AG04449 (cell line): ENCODE measurements at regions not wholly inside any gene's neighbourhood (a gene's known extent, or its start where the extent isn't known, plus 50 kb on each side); places are given as distances from the start of the nearest gene placed in this dataset.

Experiments used
- CTCF ChIA-PET: fragments of 350-600 bp; formaldehyde crosslinking; extraction: SDS; loops from one replicate; lab custom pipeline; 2021; ENCODE audit warnings: antibody characterized with exemption; lab: Yijun Ruan, JAX
- POLR2A ChIA-PET: fragments of 400-600, 350-600 bp; formaldehyde crosslinking; extraction: SDS; loops from one replicate; lab custom pipeline; 2020; ENCODE audit warnings: antibody characterized with exemption, inconsistent platforms; lab: Yijun Ruan, JAX
- DNase-seq: peaks from one replicate; pipeline ENCODE4 v3.0.0-alpha.2; 2010; ENCODE audit warnings: low read depth, low spot score
- H3K4me3 ChIP-seq: 2 replicates; pipeline ENCODE4 v1.5.1; 2011; ENCODE audit warnings: low read depth, mild to moderate bottlenecking, control low read depth, low read length
- TF ChIP-seq, protein P1 (sequence below): IDR thresholded peaks from one replicate; pipeline ENCODE4 v1.5.1; 2011; ENCODE audit warnings: mild to moderate bottlenecking, moderate library complexity, low read length, control low read depth, inconsistent platforms; ENCODE audit not compliant: insufficient read depth; ENCODE audit errors: missing control alignments

DNA sequence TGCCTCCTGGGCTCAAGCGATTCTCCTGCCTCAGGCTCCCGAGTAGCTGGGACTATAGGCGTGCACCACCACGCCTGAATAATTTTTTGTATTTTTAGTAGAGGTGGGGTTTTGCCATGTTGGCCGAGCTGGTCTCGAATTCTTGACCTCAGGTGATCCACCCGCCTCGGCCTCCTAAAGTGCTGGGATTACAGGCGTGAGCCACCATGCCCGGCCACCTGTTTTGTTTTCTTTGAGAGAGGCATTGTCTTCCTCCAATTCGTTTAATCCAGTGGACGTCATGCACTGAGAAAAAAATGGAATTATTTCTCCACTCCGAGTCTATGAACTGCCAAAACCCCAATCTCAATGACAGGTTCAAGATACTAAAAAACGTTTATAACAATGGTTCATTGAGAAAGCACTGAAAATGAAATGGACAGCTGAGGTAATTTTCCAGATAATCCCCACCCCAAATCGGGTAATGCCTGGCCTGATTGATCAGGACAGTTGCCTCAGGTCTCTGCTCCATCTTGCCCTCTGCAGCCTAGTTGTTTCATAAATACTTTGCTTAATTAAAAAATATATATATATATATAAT lies 132.7 kb upstream of the PARP11 start:
- TF ChIP-seq, protein P1, sequence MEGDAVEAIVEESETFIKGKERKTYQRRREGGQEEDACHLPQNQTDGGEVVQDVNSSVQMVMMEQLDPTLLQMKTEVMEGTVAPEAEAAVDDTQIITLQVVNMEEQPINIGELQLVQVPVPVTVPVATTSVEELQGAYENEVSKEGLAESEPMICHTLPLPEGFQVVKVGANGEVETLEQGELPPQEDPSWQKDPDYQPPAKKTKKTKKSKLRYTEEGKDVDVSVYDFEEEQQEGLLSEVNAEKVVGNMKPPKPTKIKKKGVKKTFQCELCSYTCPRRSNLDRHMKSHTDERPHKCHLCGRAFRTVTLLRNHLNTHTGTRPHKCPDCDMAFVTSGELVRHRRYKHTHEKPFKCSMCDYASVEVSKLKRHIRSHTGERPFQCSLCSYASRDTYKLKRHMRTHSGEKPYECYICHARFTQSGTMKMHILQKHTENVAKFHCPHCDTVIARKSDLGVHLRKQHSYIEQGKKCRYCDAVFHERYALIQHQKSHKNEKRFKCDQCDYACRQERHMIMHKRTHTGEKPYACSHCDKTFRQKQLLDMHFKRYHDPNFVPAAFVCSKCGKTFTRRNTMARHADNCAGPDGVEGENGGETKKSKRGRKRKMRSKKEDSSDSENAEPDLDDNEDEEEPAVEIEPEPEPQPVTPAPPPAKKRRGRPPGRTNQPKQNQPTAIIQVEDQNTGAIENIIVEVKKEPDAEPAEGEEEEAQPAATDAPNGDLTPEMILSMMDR = no peak
- ChIA-PET POLR2A (no interaction called here), CTCF (interaction anchor here (1.6 kb wide), 1 partner anchor 10 kb away, joined by 5 read pairs; no protein-coding TSS in a partner anchor)
- no peak overlapping the region for H3K4me3 ChIP-seq
- no peak for DNase-seq

DNA sequence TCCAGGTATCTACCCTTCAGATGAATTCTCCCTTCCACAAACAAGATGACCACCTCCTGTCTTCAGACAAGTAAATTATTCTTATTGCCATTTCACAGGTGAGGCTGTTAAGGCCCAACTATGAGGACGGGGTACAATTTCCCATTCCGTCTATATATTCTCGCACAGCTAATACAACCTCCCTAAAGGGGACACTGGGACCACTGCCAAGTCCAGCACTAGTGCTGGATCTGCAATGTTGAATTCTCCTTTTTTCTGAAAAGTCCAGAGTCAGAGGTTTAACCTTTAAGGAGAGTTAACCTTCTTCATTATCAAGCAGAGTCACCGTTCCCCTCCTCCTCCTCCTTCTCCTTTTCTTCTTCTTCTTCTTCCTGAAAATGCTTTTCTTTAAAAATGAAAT lies 130.4 kb upstream of the PARP11 start:
- ChIA-PET CTCF (interaction anchor here (1.1 to 1.2 kb wide), 2 partner anchors 35 to 274 kb away, joined by 3 to 6 read pairs; no protein-coding TSS in a partner anchor), POLR2A (no interaction called here)
- H3K4me3 ChIP-seq = no peak overlapping the region
- no peak for DNase-seq
- TF ChIP-seq, protein P1 = no peak

- TF ChIP-seq, protein P1 = no peak
Measured at GRCh38 chr12:4002601-4003000, 129.4 kb upstream of the PARP11 start.

DNA sequence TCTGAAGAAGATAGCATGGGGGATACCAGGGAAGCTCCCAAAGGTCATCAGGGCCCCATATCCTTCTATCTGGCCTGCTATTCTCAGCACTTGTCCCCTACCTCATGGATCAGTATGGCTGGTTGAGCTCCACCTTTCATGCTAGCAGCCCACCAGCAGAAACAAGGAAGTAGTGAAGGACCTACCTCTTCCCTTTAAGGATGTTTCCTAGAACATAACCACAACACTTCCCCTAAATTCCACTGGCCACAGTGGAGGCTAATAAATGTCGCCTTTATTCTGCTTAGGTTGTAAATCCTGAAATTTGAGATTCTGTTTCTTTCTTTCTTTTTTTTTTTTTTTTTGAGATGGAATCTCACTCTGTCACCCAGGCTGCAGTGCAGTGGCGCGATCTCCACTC lies 128.6 kb upstream of the PARP11 start:
- H3K4me3 ChIP-seq = no peak overlapping the region
- ChIA-PET POLR2A (no interaction called here), CTCF (interaction anchor here (2.0 kb wide), 1 partner anchor 275 kb away, joined by 9 read pairs; no protein-coding TSS in a partner anchor)
- TF ChIP-seq, protein P1 = no peak
- DNase-seq = no peak

More at GRCh38 chr12:4002601-4003000, 129.4 kb upstream of the PARP11 start:
- POLR2A ChIA-PET = no interaction called here
- H3K4me3 ChIP-seq = no peak overlapping the region
- CTCF ChIA-PET = interaction anchor here (1.1 to 1.2 kb wide), 2 partner anchors 36 to 275 kb away, joined by 3 to 6 read pairs; no protein-coding TSS in a partner anchor
- DNase-seq = no peak

- H3K4me3 ChIP-seq = no peak overlapping the region
- TF ChIP-seq, protein P1 = no peak
- CTCF ChIA-PET = interaction anchor here (0.6 to 4.1 kb wide), 3 partner anchors 8 to 275 kb away, joined by 3 to 44 read pairs (median 9); no protein-coding TSS in a partner anchor
- POLR2A ChIA-PET = no interaction called here
- no peak for DNase-seq
Measured at GRCh38 chr12:4001031-4001430, 127.8 kb upstream of the PARP11 start.

- no peak for DNase-seq
- TF ChIP-seq, protein P1 = no peak
- POLR2A ChIA-PET = no interaction called here
- CTCF ChIA-PET = interaction anchor here (0.6 to 4.1 kb wide), 4 partner anchors 12 to 277 kb away, joined by 3 to 44 read pairs (median 8); no protein-coding TSS in a partner anchor
- H3K4me3 ChIP-seq = no peak overlapping the region
Measured at GRCh38 chr12:3999904-4000303, 126.7 kb upstream of the PARP11 start.
